ENCODE measurements at regions not wholly inside any gene's neighbourhood (a gene's known extent, or its start where the extent isn't known, plus 50 kb on each side); places are given as distances from the start of the nearest gene placed in this dataset.

DNA sequence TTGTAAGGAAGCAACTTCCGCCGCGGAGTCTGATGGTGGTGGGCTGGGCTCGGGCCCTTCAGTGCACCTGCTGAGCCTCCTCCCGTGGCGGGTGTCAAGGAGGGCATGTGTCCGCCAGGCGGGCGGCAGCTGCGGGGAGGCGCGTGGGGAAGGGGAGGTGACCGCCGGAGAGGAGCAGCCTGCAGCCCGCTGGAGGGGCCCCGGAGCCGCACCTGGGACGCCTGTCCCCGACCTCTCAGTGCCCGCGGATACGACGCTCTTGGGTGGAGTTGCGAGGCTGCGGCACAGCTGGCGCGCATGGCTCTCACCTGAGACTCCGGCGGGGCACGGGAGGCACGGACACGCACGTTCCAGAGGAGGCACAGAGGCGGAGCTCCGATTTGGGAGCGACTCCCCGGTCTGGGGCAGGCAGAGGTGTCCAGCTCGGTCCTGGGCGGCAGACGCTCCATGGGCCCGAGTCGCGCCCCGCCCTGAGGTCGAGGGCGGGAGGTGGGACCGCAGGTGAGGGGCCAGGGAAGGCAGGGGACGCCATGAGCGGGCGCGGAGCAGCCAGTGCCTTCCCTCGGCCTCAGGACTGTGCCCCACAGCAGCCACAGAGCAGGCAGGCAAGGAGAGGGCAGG is 50.2 kb upstream of the PRR20G start:
- DNase-seq = no peak

Data from NCI-H69 (cell line).